ENCODE measurements at regions not wholly inside any gene's neighbourhood (a gene's known extent, or its start where the extent isn't known, plus 50 kb on each side); places are given as distances from the start of the nearest gene placed in this dataset.
"Not testable (repeated sequence)": the region's sequence is repeated elsewhere in the genome, so short reads cannot be mapped to it uniquely, and the experiment has no call there.

DNA sequence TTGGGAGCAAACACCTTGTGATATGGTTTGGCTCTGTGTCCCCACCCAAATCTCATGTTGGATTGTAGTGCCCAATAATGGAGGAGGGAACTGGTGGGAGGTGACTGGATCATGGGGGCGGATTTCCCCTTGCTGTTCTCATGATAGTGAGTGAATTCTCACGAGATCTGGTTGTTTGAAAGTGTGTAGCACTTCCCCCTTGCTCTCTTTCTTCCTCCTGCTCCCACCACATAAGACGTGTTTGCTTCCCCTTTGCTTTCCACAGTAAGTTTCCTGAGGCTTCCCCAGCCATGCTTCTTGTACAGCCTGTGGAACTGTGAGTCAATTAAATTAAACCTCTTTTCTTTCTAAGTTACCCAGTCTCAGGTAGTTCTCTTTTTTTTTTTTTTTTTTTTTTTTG lies 366.3 kb downstream of the RRAGC start:
- TF ChIP-seq, protein P1, sequence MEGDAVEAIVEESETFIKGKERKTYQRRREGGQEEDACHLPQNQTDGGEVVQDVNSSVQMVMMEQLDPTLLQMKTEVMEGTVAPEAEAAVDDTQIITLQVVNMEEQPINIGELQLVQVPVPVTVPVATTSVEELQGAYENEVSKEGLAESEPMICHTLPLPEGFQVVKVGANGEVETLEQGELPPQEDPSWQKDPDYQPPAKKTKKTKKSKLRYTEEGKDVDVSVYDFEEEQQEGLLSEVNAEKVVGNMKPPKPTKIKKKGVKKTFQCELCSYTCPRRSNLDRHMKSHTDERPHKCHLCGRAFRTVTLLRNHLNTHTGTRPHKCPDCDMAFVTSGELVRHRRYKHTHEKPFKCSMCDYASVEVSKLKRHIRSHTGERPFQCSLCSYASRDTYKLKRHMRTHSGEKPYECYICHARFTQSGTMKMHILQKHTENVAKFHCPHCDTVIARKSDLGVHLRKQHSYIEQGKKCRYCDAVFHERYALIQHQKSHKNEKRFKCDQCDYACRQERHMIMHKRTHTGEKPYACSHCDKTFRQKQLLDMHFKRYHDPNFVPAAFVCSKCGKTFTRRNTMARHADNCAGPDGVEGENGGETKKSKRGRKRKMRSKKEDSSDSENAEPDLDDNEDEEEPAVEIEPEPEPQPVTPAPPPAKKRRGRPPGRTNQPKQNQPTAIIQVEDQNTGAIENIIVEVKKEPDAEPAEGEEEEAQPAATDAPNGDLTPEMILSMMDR (conservative IDR thresholded peaks at IDR 0.05; ENCODE audit: low read length) = not testable (repeated sequence)
- TF ChIP-seq EZH2phosphoT487 (IDR thresholded peaks at IDR 0.05; ENCODE audit: borderline replicate concordance, low read depth, low read length) = not testable (repeated sequence)
